KMS-11 (cell line): ENCODE measurements at regions not wholly inside any gene's neighbourhood (a gene's known extent, or its start where the extent isn't known, plus 50 kb on each side); places are given as distances from the start of the nearest gene placed in this dataset.

Experiments used
- H2AFZ ChIP-seq: fragments of 200-600 bp; sonication (generic); 2 replicates; pipeline ENCODE4 v1.6.1; 2016; ENCODE audit warnings: antibody characterized with exemption, mixed run types, low read depth
- H3K27ac ChIP-seq: fragments of 200-600 bp; sonication (generic); 2 replicates; pipeline ENCODE4 v1.6.1; 2016; ENCODE audit warnings: mild to moderate bottlenecking, mixed run types
- H3K27me3 ChIP-seq: fragments of 200-600 bp; sonication (generic); 2 replicates; pipeline ENCODE4 v1.6.1; 2017; ENCODE audit warnings: mild to moderate bottlenecking, low read depth, mixed run types, moderate library complexity; ENCODE audit not compliant: insufficient read depth
- H3K36me3 ChIP-seq: fragments of 200-600 bp; sonication (generic); 2 replicates; pipeline ENCODE4 v1.6.1; 2017; ENCODE audit warnings: mild to moderate bottlenecking, mixed run types; ENCODE audit not compliant: insufficient read depth
- H3K4me1 ChIP-seq: fragments of 200-600 bp; sonication (generic); 2 replicates; pipeline ENCODE4 v1.6.1; 2016; ENCODE audit warnings: mild to moderate bottlenecking, low read depth, mixed run types; ENCODE audit not compliant: poor library complexity, severe bottlenecking
- H3K4me2 ChIP-seq: fragments of 200-600 bp; sonication (generic); 2 replicates; pipeline ENCODE4 v1.7.0; 2016; ENCODE audit warnings: mild to moderate bottlenecking, mixed run types
- H3K4me3 ChIP-seq: fragments of 200-600 bp; sonication (generic); IDR thresholded peaks from 2 replicates; pipeline ENCODE4 v1.6.1; 2017; ENCODE audit warnings: low read depth, low read length, mixed read lengths; ENCODE audit not compliant: insufficient read depth
- H3K79me2 ChIP-seq: fragments of 200-600 bp; sonication (generic); 2 replicates; pipeline ENCODE4 v1.6.1; 2016; ENCODE audit warnings: low read depth, mixed run types; ENCODE audit not compliant: insufficient read depth
- H3K9ac ChIP-seq: fragments of 200-600 bp; sonication (generic); 2 replicates; pipeline ENCODE4 v1.6.1; 2016; ENCODE audit warnings: mild to moderate bottlenecking, mixed run types
- H4K20me1 ChIP-seq: fragments of 200-600 bp; sonication (generic); 2 replicates; pipeline ENCODE4 v1.6.1; 2016; ENCODE audit warnings: mild to moderate bottlenecking, mixed run types; ENCODE audit not compliant: insufficient read depth
- CTCF ChIP-seq: fragments of 200-600 bp; sonication (generic); conservative IDR thresholded peaks from 2 replicates; pipeline ENCODE4 v1.6.1; 2017; ENCODE audit warnings: low read depth, mild to moderate bottlenecking, antibody characterized with exemption, low read length, moderate library complexity, mixed read lengths

GRCh38 chr1:5244631-5245285, 590.3 kb downstream of the AJAP1 start:
- H2AFZ ChIP-seq: no peak overlapping the region
- H3K4me3 ChIP-seq: no peak overlapping the region
- no peak overlapping the region for H3K27ac ChIP-seq
- H3K4me2 ChIP-seq: no peak overlapping the region
- no peaks in the 10 kb centered on the region for H3K36me3 ChIP-seq
- TF ChIP-seq CTCF: no peak
- no peak overlapping the region for H3K9ac ChIP-seq
- no peaks in the 10 kb centered on the region for H3K79me2 ChIP-seq
- H4K20me1 ChIP-seq: no peaks in the 10 kb centered on the region
- H3K4me1 ChIP-seq: no peaks in the 10 kb centered on the region
- H3K27me3 ChIP-seq: no peaks in the 10 kb centered on the region; the same call in 1 of the 2 replicates

DNA sequence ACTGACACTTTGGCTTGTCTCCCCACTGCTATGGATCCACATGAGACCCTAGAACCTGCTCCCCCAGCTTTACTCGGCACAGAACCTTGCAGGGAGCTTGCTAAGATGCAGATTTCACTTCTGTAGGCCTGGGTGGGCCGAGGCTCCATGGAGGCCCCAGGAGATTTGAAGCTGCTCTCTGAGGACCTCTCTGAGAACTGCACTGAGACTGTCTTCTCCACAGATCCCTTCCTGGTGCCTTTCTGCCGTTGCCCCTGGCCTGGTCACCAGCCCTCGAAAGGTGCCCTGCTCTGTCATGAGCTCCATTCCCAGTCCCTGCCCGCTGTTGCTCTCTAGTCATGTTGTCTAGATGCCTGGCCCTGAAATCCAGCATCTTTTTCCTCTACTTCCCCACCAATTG, 588.4 kb downstream of the AJAP1 start:
- Histone ChIP-seq H3K9ac (no peak overlapping the region), H2AFZ (no peak overlapping the region), H3K79me2 (no peaks in the 10 kb centered on the region), H3K4me2 (no peak overlapping the region), H3K4me1 (no peaks in the 10 kb centered on the region), H3K4me3 (no peak overlapping the region), H4K20me1 (no peaks in the 10 kb centered on the region), H3K36me3 (no peaks in the 10 kb centered on the region), H3K27ac (no peak overlapping the region), H3K27me3 (no peaks in the 10 kb centered on the region; the same call in 1 of the 2 replicates)
- no peak for TF ChIP-seq CTCF

- H2AFZ ChIP-seq: no peak overlapping the region
- no peaks in the 10 kb centered on the region for H3K4me1 ChIP-seq
- H3K4me2 ChIP-seq: no peak overlapping the region
- no peak for TF ChIP-seq CTCF
- H3K36me3 ChIP-seq: no peaks in the 10 kb centered on the region
- H3K4me3 ChIP-seq: no peak overlapping the region
- no peaks in the 10 kb centered on the region for H4K20me1 ChIP-seq
- no peaks in the 10 kb centered on the region for H3K79me2 ChIP-seq
- peaks cover 4% of the 10 kb centered on the region; the same call in 1 of the 2 replicates for H3K27me3 ChIP-seq
- H3K9ac ChIP-seq: no peak overlapping the region
- no peak overlapping the region for H3K27ac ChIP-seq
Observed at GRCh38 chr1:5239911-5240310, 585.5 kb downstream of the AJAP1 start.

DNA sequence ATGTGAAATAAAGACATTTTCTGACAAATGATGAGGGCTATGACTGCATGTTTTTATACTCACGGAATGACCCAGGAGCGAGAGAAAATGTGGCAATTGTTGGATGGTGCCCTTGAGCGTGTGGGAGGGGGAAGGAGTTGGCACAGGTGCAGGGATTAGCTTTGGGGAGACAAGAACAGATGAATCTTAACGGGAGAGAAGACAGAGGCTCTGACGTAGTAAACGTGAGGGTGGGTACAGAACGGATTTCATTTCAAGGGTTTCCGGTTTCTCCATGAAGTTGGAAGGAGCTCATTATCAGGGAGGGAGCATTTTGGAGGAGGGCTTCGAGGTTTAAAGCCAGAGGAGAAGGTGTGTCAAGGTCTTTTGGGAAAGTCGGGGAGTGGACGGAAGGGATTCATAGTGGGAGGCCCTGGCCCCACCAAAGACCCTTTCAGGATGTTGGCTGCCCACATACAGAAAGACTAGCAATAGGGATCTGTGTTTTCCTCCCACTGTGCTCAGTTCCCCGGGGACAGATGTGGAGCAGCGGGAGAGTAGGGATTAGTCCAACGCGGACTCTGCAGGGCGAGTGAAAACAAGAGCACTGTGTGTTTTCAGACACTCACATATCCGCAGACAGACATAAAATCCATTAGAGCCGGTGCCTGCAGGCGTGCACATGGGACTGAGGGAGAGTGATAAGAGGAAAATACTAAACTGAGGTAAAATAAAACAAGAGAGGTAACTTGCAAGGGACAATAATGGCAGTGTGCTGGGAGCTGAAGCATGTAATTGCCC, 584.1 kb downstream of the AJAP1 start:
- Histone ChIP-seq H3K27ac (no peak overlapping the region), H4K20me1 (no peaks in the 10 kb centered on the region), H3K79me2 (no peaks in the 10 kb centered on the region)

More for the DNA sequence above, 584.1 kb downstream of the AJAP1 start:
- no peak overlapping the region for H3K4me2 ChIP-seq
- H2AFZ ChIP-seq: no peak overlapping the region
- H3K27me3 ChIP-seq: peaks cover 4% of the 10 kb centered on the region; the same call in 1 of the 2 replicates
- H3K4me1 ChIP-seq: no peaks in the 10 kb centered on the region
- no peak overlapping the region for H3K4me3 ChIP-seq
- TF ChIP-seq CTCF: no peak
- H3K36me3 ChIP-seq: no peaks in the 10 kb centered on the region
- no peak overlapping the region for H3K9ac ChIP-seq
